IPS DF 6.9 (cell line): ENCODE measurements at regions not wholly inside any gene's neighbourhood (a gene's known extent, or its start where the extent isn't known, plus 50 kb on each side); places are given as distances from the start of the nearest gene placed in this dataset.

ENCODE experiments used
- DNase-seq: peaks from one replicate; pipeline ENCODE4 v3.0.0-alpha.2; 2013; ENCODE audit warnings: low read depth, low spot score
- H3K27ac ChIP-seq: one replicate; pipeline ENCODE4 v1.5.1; 2013; ENCODE audit warnings: low read length, control low read depth
- H3K27me3 ChIP-seq: 2 replicates; pipeline ENCODE4 v1.6.1; 2013; ENCODE audit warnings: mild to moderate bottlenecking, low read length; ENCODE audit not compliant: control insufficient read depth, insufficient read depth
- H3K36me3 ChIP-seq: 2 replicates; pipeline ENCODE4 v1.6.1; 2013; ENCODE audit warnings: low read length; ENCODE audit not compliant: control insufficient read depth, insufficient read depth
- H3K4me1 ChIP-seq: 2 replicates; pipeline ENCODE4 v1.6.1; 2013; ENCODE audit warnings: low read length; ENCODE audit not compliant: control insufficient read depth, insufficient read depth
- H3K4me3 ChIP-seq: 2 replicates; pipeline ENCODE4 v1.5.1; 2013; ENCODE audit warnings: mild to moderate bottlenecking, low read length
- H3K9me3 ChIP-seq: 2 replicates; pipeline ENCODE4 v1.6.1; 2013; ENCODE audit warnings: low read length, inconsistent platforms; ENCODE audit not compliant: control insufficient read depth, insufficient read depth
- WGBS: extraction: QIAGEN DNeasy Blood & Tissue Kit; methylation state at CpG from one replicate; pipeline ENCODE4 v1.1.7; 2013; ENCODE audit warnings: mixed read lengths, missing lambda C conversion rate; ENCODE audit not compliant: insufficient read length, insufficient coverage; 5-methylcytosine and 5-hydroxymethylcytosine counted together

DNA sequence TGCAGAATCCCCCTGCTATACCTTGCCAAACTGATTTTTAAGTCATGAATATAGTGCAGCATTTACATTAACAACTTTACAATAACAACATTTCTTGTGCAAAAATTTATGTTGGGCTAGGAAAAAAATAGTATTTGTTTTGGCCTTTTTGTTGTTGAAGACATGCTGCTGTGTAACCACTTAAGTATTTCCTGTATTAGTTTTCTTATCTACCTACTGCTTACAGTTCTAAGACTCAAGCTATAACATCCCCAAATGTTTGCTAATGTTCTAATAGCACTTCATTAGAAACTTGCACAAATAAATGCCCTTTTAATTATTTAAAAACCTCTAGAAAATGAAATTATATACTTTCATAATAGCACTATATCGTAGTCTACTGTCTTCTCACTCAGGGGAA lies 154.3 kb upstream of the DOCK10 start:
- no CpG with 5 or more reads among the region's 1 CpG for WGBS
- H3K36me3 ChIP-seq = no peaks in the 10 kb centered on the region
- DNase-seq = no peak
- no peak overlapping the region for H3K27ac ChIP-seq
- no peak overlapping the region for H3K4me3 ChIP-seq
- H3K9me3 ChIP-seq = no peaks in the 10 kb centered on the region
- no peaks in the 10 kb centered on the region for H3K27me3 ChIP-seq
- no peaks in the 10 kb centered on the region for H3K4me1 ChIP-seq

DNA sequence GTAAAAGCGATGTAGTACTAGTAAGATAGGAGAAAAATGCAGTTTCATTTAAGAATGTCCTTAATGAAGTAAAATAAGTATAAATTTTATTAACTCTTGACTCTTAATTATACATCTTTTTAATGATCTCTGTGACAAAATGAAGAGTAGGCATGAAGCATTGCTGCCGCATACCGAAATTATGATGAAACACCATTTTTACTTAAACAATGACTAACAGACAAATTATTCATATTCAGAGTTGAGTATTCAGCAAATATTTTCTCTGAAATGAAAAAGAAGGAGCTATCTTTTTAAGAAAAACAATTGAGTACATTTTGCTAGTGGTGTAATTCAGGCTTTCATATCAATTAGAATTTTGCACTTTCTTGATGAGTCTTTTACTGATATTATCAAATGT lies 150.6 kb upstream of the DOCK10 start:
- no peaks in the 10 kb centered on the region for H3K27me3 ChIP-seq
- H3K36me3 ChIP-seq = no peaks in the 10 kb centered on the region
- no peak for DNase-seq
- no peak overlapping the region for H3K4me3 ChIP-seq
- no peaks in the 10 kb centered on the region for H3K4me1 ChIP-seq
- no CpG with 5 or more reads among the region's 3 CpGs for WGBS
- no peaks in the 10 kb centered on the region for H3K9me3 ChIP-seq
- H3K27ac ChIP-seq = no peak overlapping the region

DNA sequence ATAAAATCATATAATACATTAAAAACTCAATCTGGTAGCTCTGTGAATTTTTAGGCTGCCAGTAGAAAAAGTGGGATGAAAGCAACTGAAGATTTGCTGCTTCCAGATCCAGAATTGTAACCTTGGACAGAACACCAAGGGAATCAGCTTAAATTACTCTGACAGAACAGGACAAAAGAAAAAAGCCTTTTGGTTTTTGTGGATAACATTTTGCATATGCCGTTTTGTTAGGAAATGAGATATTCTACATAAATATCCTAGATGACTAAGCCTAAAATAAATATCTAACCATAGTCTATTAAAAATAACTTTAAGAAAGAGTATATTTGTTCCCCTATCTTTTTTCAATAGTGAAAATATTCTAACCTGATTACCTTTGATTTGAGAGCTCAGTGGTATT lies 148.7 kb upstream of the DOCK10 start:
- no peak overlapping the region for H3K27ac ChIP-seq
- no peak for DNase-seq
- H3K4me1 ChIP-seq = no peaks in the 10 kb centered on the region
- H3K9me3 ChIP-seq = no peaks in the 10 kb centered on the region
- no peaks in the 10 kb centered on the region for H3K27me3 ChIP-seq
- no peak overlapping the region for H3K4me3 ChIP-seq
- no peaks in the 10 kb centered on the region for H3K36me3 ChIP-seq
- WGBS = no CpG with 5 or more reads among the region's 1 CpG

DNA sequence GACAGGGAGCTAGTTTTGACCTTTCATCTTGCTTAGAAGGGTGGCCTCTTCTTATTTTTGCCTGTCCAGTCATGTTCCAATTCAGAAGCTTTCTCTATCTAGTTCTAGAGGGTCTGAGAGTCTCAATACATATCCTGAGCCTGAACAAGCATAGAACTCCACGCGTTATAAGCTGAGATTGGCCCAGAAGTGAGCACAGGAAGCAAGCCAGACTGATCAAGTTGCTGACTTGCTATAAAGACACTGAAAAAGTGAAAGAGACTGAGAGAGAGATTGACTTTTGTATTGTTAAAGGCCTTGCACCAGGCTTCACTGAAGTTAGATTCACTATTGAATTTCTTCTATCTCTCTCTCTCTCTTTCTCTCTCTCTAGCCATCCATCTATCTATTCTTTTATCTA lies 142.7 kb upstream of the DOCK10 start:
- H3K27ac ChIP-seq = no peak overlapping the region
- no peak overlapping the region for H3K4me3 ChIP-seq
- H3K9me3 ChIP-seq = no peaks in the 10 kb centered on the region
- H3K27me3 ChIP-seq = no peaks in the 10 kb centered on the region
- no peak for DNase-seq
- no peaks in the 10 kb centered on the region for H3K36me3 ChIP-seq
- WGBS = no CpG with 5 or more reads among the region's 2 CpGs
- no peaks in the 10 kb centered on the region; the same call in 1 of the 2 replicates for H3K4me1 ChIP-seq

DNA sequence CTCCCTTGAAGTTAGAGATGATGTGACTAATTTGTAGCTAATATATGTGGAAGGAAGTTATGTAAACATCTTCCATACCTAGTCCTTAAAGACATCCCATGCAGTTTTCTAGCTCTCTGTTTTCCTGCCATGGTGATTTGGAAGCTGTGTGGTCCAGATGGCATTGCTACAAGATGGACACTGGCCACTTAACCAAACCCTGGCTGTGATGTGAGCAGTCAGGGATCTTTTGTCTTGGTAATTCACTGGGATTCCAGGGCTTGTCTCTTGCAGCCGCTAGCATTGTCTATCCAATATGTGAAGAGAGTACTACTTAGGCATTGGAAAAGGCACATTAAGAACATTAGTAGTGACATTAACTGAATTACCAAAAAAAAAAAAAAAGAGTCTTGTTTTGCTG lies 139.9 kb upstream of the DOCK10 start:
- no peaks in the 10 kb centered on the region; the same call in 1 of the 2 replicates for H3K4me1 ChIP-seq
- WGBS = no CpG with 5 or more reads among the region's 1 CpG
- no peaks in the 10 kb centered on the region for H3K9me3 ChIP-seq

DNA sequence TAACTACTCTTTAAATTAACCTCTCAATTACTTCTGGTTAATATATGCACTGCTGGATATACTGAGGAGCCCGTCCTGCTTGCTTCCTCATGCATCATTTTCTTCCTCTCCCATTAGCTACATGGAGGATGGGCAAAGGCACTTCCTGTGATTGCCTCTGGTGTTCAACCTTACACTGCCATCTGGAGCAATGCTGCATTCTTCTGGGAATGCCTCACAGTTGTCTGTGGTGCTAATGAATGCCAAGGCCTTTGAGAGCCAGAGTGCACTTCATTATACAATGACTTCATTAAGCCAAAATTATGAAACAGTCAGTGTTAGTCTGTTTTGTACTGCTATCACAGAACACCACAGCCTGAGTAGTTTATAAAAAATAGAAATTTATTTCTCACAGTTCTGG lies 134.8 kb upstream of the DOCK10 start:
- DNase-seq = no peak
- Histone ChIP-seq H3K4me1 (no peaks in the 10 kb centered on the region), H3K4me3 (no peak overlapping the region), H3K27me3 (no peaks in the 10 kb centered on the region), H3K9me3 (no peaks in the 10 kb centered on the region), H3K36me3 (no peaks in the 10 kb centered on the region), H3K27ac (no peak overlapping the region)
- WGBS = no CpG with 5 or more reads among the region's 1 CpG

More for the DNA sequence above, 139.9 kb upstream of the DOCK10 start:
- no peak overlapping the region for H3K27ac ChIP-seq
- no peak overlapping the region for H3K4me3 ChIP-seq
- DNase-seq = peak; percentile 47
- H3K36me3 ChIP-seq = no peaks in the 10 kb centered on the region
- H3K27me3 ChIP-seq = no peaks in the 10 kb centered on the region

DNA sequence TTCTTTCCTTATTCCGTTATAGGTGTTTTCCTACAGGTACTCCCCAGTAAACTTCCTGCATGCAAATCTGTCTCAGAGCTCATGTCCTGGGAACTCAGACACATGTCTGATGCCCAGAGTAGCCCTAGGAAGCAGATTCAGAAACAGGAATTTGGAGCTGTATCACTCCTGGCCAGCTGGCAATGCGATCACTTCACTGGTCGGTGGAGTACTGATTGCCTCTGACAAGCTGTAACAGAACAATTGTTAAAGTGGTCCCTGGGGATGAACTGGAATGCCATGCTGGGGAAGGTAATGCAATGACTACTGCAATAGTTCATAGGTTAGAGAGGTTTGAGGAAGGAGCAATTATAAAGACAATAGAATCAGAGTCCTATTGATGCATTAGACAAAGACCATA lies 131.6 kb upstream of the DOCK10 start:
- H3K36me3 ChIP-seq = no peaks in the 10 kb centered on the region
- DNase-seq = no peak

DNA sequence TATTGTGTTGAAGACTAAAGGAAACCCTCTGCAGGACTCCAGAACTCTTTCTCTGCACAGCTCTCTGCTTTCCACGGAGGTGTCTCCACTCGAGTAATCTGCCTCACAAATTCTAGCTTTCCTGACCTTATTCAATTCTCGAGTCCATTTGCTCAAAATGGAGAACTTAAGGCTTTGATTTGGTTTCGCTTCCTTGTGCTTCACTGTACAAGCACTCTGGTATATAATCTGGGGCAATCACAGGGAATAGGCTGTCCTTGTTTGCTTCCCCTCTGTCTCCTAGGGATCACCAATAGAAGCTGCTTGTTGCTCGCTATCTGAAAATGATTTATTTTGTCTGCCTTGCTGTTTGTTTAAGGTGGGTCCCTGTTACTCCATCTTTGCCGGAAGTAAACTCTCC lies 129.1 kb upstream of the DOCK10 start:
- Histone ChIP-seq H3K27ac (no peak overlapping the region), H3K4me3 (no peak overlapping the region), H3K4me1 (no peaks in the 10 kb centered on the region), H3K27me3 (no peaks in the 10 kb centered on the region), H3K9me3 (no peaks in the 10 kb centered on the region), H3K36me3 (no peaks in the 10 kb centered on the region)
- WGBS = no CpG with 5 or more reads among the region's 6 CpGs
- DNase-seq = no peak

More for the DNA sequence above, 131.6 kb upstream of the DOCK10 start:
- no CpG with 5 or more reads among the region's 3 CpGs for WGBS
- Histone ChIP-seq H3K4me1 (no peaks in the 10 kb centered on the region), H3K27ac (no peak overlapping the region), H3K9me3 (no peaks in the 10 kb centered on the region), H3K4me3 (no peak overlapping the region), H3K27me3 (no peaks in the 10 kb centered on the region)

DNA sequence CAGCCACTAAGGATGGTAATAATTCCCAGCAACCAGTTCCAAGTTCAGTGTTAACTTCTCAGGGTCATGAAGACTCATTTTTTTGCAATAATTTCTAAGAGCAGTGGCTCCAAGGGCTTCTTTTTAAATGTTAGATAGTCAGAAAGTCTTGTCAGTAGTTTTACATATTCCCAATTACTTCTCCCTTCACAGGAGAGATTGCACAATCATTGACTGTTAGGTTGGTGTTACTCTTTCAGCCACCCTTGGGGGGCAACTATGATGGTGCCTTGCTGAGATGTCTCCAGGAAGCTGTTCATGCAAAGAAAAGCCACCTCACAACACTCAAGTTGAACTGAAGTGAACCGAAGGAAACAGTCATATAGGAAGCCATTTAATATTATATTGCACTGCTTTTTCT lies 127.9 kb upstream of the DOCK10 start:
- H3K27ac ChIP-seq = no peak overlapping the region
- no peak for DNase-seq
- H3K4me3 ChIP-seq = no peak overlapping the region
- H3K27me3 ChIP-seq = no peaks in the 10 kb centered on the region
- no peaks in the 10 kb centered on the region for H3K36me3 ChIP-seq
- no peaks in the 10 kb centered on the region for H3K9me3 ChIP-seq
- WGBS = no CpG with 5 or more reads among the region's 1 CpG
- no peaks in the 10 kb centered on the region for H3K4me1 ChIP-seq

DNA sequence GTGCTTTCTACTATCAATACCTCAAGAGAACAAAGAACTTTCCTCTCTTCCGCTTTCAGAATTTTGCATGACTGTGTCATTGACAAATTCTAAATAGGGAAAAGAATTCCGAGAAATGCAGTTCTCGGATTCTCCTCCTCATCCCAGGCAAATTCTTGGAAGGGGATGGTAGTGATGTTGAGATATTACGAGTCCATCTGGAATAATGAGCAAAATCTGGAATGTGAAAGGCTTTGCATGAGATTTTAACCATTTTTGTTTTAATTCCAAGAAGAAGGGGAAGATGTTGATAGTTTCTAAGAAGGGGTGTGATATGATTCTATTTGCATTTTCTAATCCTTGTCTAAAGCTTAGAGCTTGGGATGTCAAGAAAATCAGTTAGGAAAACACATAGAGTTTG lies 127.1 kb upstream of the DOCK10 start:
- H3K4me1 ChIP-seq = no peaks in the 10 kb centered on the region
- WGBS = no CpG with 5 or more reads among the region's 4 CpGs
- no peak for DNase-seq
- H3K9me3 ChIP-seq = no peaks in the 10 kb centered on the region
- no peaks in the 10 kb centered on the region for H3K36me3 ChIP-seq
- no peaks in the 10 kb centered on the region for H3K27me3 ChIP-seq
- H3K27ac ChIP-seq = no peak overlapping the region
- no peak overlapping the region for H3K4me3 ChIP-seq

DNA sequence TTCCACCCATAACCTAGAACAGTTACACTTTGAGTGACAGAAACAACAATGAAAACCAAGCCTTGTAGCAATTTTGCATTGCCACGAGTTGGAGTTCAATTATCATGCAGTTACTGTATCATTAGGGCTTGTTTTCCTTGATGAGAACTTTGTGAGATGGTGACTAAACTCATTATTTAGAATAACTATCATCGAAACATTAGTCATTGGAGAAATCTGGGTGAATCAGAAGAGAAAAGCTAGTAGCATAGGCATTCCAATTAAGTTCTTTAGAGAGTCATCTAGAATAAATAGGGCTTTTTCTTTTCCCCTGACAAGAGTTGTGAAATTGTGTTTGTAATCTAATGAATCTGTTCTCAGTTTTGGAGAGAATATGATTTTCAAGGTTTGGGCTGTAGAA lies 122.8 kb upstream of the DOCK10 start:
- H3K27ac ChIP-seq = no peak overlapping the region
- no peak overlapping the region for H3K4me3 ChIP-seq
- H3K36me3 ChIP-seq = no peaks in the 10 kb centered on the region
- no peaks in the 10 kb centered on the region for H3K27me3 ChIP-seq
- H3K9me3 ChIP-seq = no peaks in the 10 kb centered on the region
- no CpG with 5 or more reads among the region's 2 CpGs for WGBS
- H3K4me1 ChIP-seq = no peaks in the 10 kb centered on the region
- DNase-seq = no peak
